Ishikawa (cell line): ENCODE measurements at regions not wholly inside any gene's neighbourhood (a gene's known extent, or its start where the extent isn't known, plus 50 kb on each side); places are given as distances from the start of the nearest gene placed in this dataset.

Experiments used
- CEBPB ChIP-seq: IDR thresholded peaks from 2 replicates; pipeline ENCODE4 v1.6.1; 2012
- CREB1 ChIP-seq: IDR thresholded peaks from 2 replicates; pipeline ENCODE4 v1.6.1; 2012; ENCODE audit warnings: low read depth
- EGR1 ChIP-seq: IDR thresholded peaks from 2 replicates; pipeline ENCODE4 v1.6.1; 2012
- EP300 ChIP-seq: IDR thresholded peaks from 2 replicates; pipeline ENCODE4 v1.6.1; 2012; ENCODE audit warnings: borderline replicate concordance
- FOXM1 ChIP-seq: IDR thresholded peaks from 2 replicates; pipeline ENCODE4 v1.6.1; 2012; ENCODE audit warnings: low read depth, borderline replicate concordance
- MAX ChIP-seq: IDR thresholded peaks from 2 replicates; pipeline ENCODE4 v1.6.1; 2012
- NFIC ChIP-seq: IDR thresholded peaks from 2 replicates; pipeline ENCODE4 v1.6.1; 2012
- RAD21 ChIP-seq: IDR thresholded peaks from 2 replicates; pipeline ENCODE4 v1.6.1; 2012; ENCODE audit warnings: low read depth
- REST ChIP-seq: IDR thresholded peaks from 2 replicates; pipeline ENCODE4 v1.6.1; 2012; ENCODE audit warnings: low read depth, mild to moderate bottlenecking
- TAF1 ChIP-seq: IDR thresholded peaks from 2 replicates; pipeline ENCODE4 v1.6.1; 2012; ENCODE audit warnings: low read depth, mild to moderate bottlenecking
- TCF12 ChIP-seq: IDR thresholded peaks from 2 replicates; pipeline ENCODE4 v1.6.1; 2012; ENCODE audit warnings: low read depth
- TEAD4 ChIP-seq: IDR thresholded peaks from 2 replicates; pipeline ENCODE4 v1.6.1; 2012
- USF1 ChIP-seq: IDR thresholded peaks from 2 replicates; pipeline ENCODE4 v1.6.1; 2012
- YY1 ChIP-seq: IDR thresholded peaks from 2 replicates; pipeline ENCODE4 v1.6.1; 2012; ENCODE audit warnings: low read depth
- ZBTB7A ChIP-seq: IDR thresholded peaks from 2 replicates; pipeline ENCODE4 v1.6.1; 2012; ENCODE audit warnings: low read depth

GRCh38 chr10:83283151-83283550 is 856.2 kb upstream of the GHITM start:
- TF ChIP-seq NFIC, result no peak
- TF ChIP-seq FOXM1, result no peak
- TF ChIP-seq TCF12, result no peak
- TF ChIP-seq RAD21, result no peak
- TF ChIP-seq REST, result no peak
- TF ChIP-seq USF1, result no peak
- TF ChIP-seq EP300, result no peak
- TF ChIP-seq TEAD4, result no peak
- no peak for TF ChIP-seq MAX
- TF ChIP-seq ZBTB7A, result no peak
- no peak for TF ChIP-seq YY1
- TF ChIP-seq CEBPB, result no peak
- no peak for TF ChIP-seq TAF1

- TF ChIP-seq RAD21 (no peak), TCF12 (no peak), EP300 (no peak), YY1 (no peak), CEBPB (no peak), REST (no peak), NFIC (no peak), MAX (no peak), FOXM1 (no peak), TEAD4 (no peak), EGR1 (no peak), ZBTB7A (no peak), TAF1 (no peak), USF1 (no peak), CREB1 (no peak)
Measured at GRCh38 chr10:83287374-83287773, 851.9 kb upstream of the GHITM start.

GRCh38 chr10:83289373-83289772 is 849.9 kb upstream of the GHITM start:
- TF ChIP-seq USF1, result no peak
- no peak for TF ChIP-seq MAX
- TF ChIP-seq NFIC, result no peak
- no peak for TF ChIP-seq CREB1
- TF ChIP-seq FOXM1, result no peak
- no peak for TF ChIP-seq YY1
- TF ChIP-seq REST, result no peak
- no peak for TF ChIP-seq RAD21

- TF ChIP-seq ZBTB7A (no peak), EP300 (no peak), RAD21 (no peak), EGR1 (no peak), FOXM1 (no peak), CEBPB (no peak), REST (no peak), TCF12 (no peak)
Measured at GRCh38 chr10:83289948-83290347, 849.4 kb upstream of the GHITM start.
